ENCODE measurements at regions not wholly inside any gene's neighbourhood (a gene's known extent, or its start where the extent isn't known, plus 50 kb on each side); places are given as distances from the start of the nearest gene placed in this dataset.

DNA sequence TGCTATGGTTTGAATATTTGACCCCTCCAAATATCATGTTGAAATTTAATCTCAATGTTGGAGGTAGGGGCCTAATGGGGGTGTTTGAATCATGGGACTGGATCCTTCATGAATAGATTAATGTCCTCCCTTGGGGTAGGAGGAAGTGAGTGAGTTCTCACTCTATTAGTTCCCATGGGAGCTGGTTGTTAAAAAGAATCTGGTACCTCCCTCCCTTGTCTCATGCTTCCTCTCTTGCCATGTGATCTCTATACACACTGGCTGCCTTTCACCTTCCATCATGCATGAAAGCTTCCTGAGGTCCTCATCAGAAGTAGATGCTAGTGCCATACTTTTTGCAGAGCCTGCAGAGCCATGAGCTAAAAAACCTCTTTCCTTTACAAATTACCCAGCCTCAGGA lies 177.7 kb upstream of the MCTP2 start:
- TF ChIP-seq, protein P1, sequence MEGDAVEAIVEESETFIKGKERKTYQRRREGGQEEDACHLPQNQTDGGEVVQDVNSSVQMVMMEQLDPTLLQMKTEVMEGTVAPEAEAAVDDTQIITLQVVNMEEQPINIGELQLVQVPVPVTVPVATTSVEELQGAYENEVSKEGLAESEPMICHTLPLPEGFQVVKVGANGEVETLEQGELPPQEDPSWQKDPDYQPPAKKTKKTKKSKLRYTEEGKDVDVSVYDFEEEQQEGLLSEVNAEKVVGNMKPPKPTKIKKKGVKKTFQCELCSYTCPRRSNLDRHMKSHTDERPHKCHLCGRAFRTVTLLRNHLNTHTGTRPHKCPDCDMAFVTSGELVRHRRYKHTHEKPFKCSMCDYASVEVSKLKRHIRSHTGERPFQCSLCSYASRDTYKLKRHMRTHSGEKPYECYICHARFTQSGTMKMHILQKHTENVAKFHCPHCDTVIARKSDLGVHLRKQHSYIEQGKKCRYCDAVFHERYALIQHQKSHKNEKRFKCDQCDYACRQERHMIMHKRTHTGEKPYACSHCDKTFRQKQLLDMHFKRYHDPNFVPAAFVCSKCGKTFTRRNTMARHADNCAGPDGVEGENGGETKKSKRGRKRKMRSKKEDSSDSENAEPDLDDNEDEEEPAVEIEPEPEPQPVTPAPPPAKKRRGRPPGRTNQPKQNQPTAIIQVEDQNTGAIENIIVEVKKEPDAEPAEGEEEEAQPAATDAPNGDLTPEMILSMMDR (conservative IDR thresholded peaks at IDR 0.05), result no peak
- Mint-ChIP-seq H3K9me3 (peaks cover 3% of the 10 kb centered on the region), H3K36me3 (ENCODE audit: low read depth) (no peaks in the 10 kb centered on the region), H3K4me1 (peaks cover 6% of the 10 kb centered on the region), H3K27ac (ENCODE audit: unreplicated experiment) (peak overlapping the region; percentile 9), H3K27me3 (ENCODE audit: low read depth) (no peaks in the 10 kb centered on the region), H3K4me3 (no peak overlapping the region)
- no peak for DNase-seq (ENCODE audit: low read depth, low spot score)

DNA sequence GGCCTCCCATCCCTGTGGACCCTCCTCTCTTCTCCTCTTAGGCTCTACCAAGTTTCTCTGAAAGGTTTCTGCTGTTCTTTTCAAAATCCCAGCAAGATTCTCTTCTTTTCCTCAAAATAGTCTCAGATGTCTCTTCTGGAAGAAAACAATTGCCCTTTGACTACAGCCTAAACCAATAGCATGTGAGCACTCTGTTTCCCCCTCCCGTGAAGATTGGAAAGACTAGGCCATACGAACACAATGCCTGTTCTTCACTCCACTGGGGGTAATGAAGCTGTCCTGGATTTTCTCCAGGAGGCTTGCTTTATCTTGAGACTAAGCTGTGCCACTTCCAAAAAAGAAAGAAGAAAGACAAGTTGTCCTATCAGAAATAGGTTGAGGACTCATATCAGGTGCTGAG lies 178.7 kb upstream of the MCTP2 start:
- peaks cover 3% of the 10 kb centered on the region for H3K9me3 Mint-ChIP-seq
- no peaks in the 10 kb centered on the region for H3K27me3 Mint-ChIP-seq (ENCODE audit: low read depth)
- no peak overlapping the region for H3K4me3 Mint-ChIP-seq

DNA sequence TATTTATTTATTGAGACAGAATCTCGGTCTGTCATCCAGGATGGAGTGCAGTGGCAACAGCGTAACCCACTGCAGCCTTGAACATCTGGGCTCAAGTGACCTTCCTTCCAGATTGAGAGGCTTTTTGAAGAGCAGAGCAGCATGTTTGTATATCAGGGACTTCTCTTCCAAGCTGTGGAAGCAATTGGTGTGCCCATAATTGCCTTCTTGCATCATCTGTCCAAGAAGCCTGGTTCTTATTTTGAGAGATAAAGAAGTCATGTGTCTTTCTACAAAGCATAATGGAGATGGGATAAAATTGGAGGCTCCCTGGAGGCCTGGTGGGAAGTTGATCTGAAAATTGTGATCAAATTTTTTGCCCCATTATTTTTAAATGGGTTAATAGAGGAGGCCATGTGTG lies 183.8 kb upstream of the MCTP2 start:
- Mint-ChIP-seq H3K9me3 (peaks cover 6% of the 10 kb centered on the region), H3K36me3 (ENCODE audit: low read depth) (no peaks in the 10 kb centered on the region), H3K27ac (ENCODE audit: unreplicated experiment) (no peak overlapping the region), H3K4me1 (no peaks in the 10 kb centered on the region), H3K4me3 (no peak overlapping the region), H3K27me3 (ENCODE audit: low read depth) (no peaks in the 10 kb centered on the region)
- DNase-seq (ENCODE audit: low read depth, low spot score), result no peak
- TF ChIP-seq, protein P1 (conservative IDR thresholded peaks at IDR 0.05), result no peak

More for the DNA sequence above, 178.7 kb upstream of the MCTP2 start:
- TF ChIP-seq, protein P1 (conservative IDR thresholded peaks at IDR 0.05), result no peak
- H3K27ac Mint-ChIP-seq (ENCODE audit: unreplicated experiment), result no peak overlapping the region
- H3K36me3 Mint-ChIP-seq (ENCODE audit: low read depth), result no peaks in the 10 kb centered on the region
- no peak for DNase-seq (ENCODE audit: low read depth, low spot score)
- peaks cover 6% of the 10 kb centered on the region for H3K4me1 Mint-ChIP-seq

DNA sequence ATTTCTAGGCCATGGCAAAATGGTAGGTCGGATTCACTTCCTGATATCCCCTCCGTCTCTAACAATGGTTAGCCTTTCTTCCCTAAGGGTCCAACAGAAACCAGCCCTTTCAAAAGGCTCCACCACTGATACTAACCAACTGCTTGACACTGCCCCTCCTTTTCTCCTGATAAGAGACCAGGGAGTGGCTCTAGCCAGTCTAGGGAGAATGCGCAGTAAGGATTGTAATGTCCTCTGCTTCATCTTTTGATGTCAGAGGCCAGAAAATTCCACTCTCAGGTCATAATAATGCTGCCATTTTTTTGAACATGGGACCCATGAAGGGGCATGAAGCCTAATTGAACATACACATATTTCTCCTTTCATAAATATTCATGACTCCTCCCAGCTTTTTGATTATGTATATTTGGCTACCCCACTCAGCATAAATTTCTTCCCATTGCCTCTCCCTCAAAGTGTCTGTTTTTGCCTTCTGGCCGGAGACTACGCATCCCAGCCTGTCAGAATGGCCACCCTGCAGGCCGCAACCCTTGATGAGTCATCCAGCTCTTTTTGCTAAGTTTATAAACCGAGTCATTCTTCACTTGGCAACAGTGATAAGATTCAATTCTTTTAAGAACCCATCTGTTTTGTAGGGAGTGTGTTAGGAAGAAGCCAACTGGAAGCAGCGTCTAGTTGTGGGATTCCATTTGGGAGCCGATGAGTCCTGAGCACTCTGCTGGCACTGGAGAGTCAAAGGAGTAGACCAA lies 189.0 kb upstream of the MCTP2 start:
- no peaks in the 10 kb centered on the region for H3K4me1 Mint-ChIP-seq

GRCh38 chr15:94041746-94042145 lies 189.6 kb upstream of the MCTP2 start:
- Mint-ChIP-seq H3K36me3 (ENCODE audit: low read depth) (peaks cover 7% of the 10 kb centered on the region), H3K27me3 (ENCODE audit: low read depth) (no peaks in the 10 kb centered on the region), H3K4me3 (no peak overlapping the region), H3K27ac (ENCODE audit: unreplicated experiment) (no peak overlapping the region), H3K4me1 (no peaks in the 10 kb centered on the region), H3K9me3 (peaks cover 16% of the 10 kb centered on the region)
- no peak for DNase-seq (ENCODE audit: low read depth, low spot score)
- TF ChIP-seq, protein P1 (conservative IDR thresholded peaks at IDR 0.05), result no peak

More for the DNA sequence above, 189.0 kb upstream of the MCTP2 start:
- peaks cover 7% of the 10 kb centered on the region for H3K36me3 Mint-ChIP-seq (ENCODE audit: low read depth)
- H3K9me3 Mint-ChIP-seq, result peaks cover 16% of the 10 kb centered on the region
- H3K27me3 Mint-ChIP-seq (ENCODE audit: low read depth), result no peaks in the 10 kb centered on the region
- no peak overlapping the region for H3K4me3 Mint-ChIP-seq
- TF ChIP-seq, protein P1 (conservative IDR thresholded peaks at IDR 0.05), result no peak
- H3K27ac Mint-ChIP-seq (ENCODE audit: unreplicated experiment), result no peak overlapping the region
- DNase-seq (ENCODE audit: low read depth, low spot score), result no peak

Data from neural crest cell (in vitro differentiated cells).